ENCODE measurements at regions not wholly inside any gene's neighbourhood (a gene's known extent, or its start where the extent isn't known, plus 50 kb on each side); places are given as distances from the start of the nearest gene placed in this dataset.
A peak's percentile ranks its signal among the peaks of the same experiment; 100 is the strongest.

- H3K27ac ChIP-seq: no peak overlapping the region
- no peaks in the 10 kb centered on the region for H3K9me3 ChIP-seq
- no peak for TF ChIP-seq CTCF (IDR thresholded peaks at IDR 0.05)
- WGBS, 3 donors: 52 to 55% (median 54%) methylated on average over 3 of the region's 3 CpGs
- H3K27me3 ChIP-seq (ENCODE audit: insufficient read depth in 3 of 3, low read length in 2 of 3): peaks cover 0 to 2% (median 0%) of the 10 kb centered on the region in 3 donors
- intact Hi-C loops (cut with DNase I): no loop called here
- DNase-seq: no peak
- no peaks in the 10 kb centered on the region for H3K4me1 ChIP-seq
- H3K4me3 ChIP-seq: no peak overlapping the region
- ATAC-seq: no peak
- H3K36me3 ChIP-seq (ENCODE audit: insufficient read depth in 1 of 2, low read depth in 1 of 2): no peaks in the 10 kb centered on the region
Observed at GRCh38 chr15:47972738-47973137, 148.1 kb upstream of the SLC24A5 start.

- Histone ChIP-seq H3K36me3 (ENCODE audit: insufficient read depth in 1 of 2, low read depth in 1 of 2) (no peaks in the 10 kb centered on the region), H3K4me3 (no peak overlapping the region), H3K27me3 (ENCODE audit: insufficient read depth in 3 of 3, low read length in 2 of 3) (peaks cover 0 to 7% (median 2%) of the 10 kb centered on the region in 3 donors), H3K4me1 (no peaks in the 10 kb centered on the region), H3K9me3 (no peaks in the 10 kb centered on the region), H3K27ac (no peak overlapping the region)
- no peak for TF ChIP-seq CTCF (IDR thresholded peaks at IDR 0.05)
- intact Hi-C loops (cut with DNase I): no loop called here
- DNase-seq: no peak
- WGBS, 3 donors: 31 to 56% (median 43%) methylated on average over 1 of the region's 1 CpG
- peak in 2 of 4 donors; percentile 39 to 88 for ATAC-seq
Observed at GRCh38 chr15:47974724-47975123, 146.1 kb upstream of the SLC24A5 start.

GRCh38 chr15:47975427-47975826, 145.4 kb upstream of the SLC24A5 start:
- H3K36me3 ChIP-seq (ENCODE audit: insufficient read depth in 1 of 2, low read depth in 1 of 2): no peaks in the 10 kb centered on the region
- intact Hi-C loops (cut with DNase I): no loop called here
- no peak for TF ChIP-seq CTCF (IDR thresholded peaks at IDR 0.05)
- no peak overlapping the region for H3K4me3 ChIP-seq
- H3K27ac ChIP-seq: no peak overlapping the region
- no peaks in the 10 kb centered on the region for H3K9me3 ChIP-seq
- ATAC-seq: no peak
- peaks cover 0 to 7% (median 2%) of the 10 kb centered on the region in 3 donors for H3K27me3 ChIP-seq (ENCODE audit: insufficient read depth in 3 of 3, low read length in 2 of 3)
- H3K4me1 ChIP-seq: no peaks in the 10 kb centered on the region
- no peak for DNase-seq

- no peak overlapping the region for H3K27ac ChIP-seq
- intact Hi-C loops (cut with DNase I): loop anchor here in 1 of 2 donors (10.0 kb wide), 1 partner anchor 429 kb away; no protein-coding TSS in a partner anchor
- no peak for ATAC-seq
- H3K4me1 ChIP-seq: no peaks in the 10 kb centered on the region
- H3K9me3 ChIP-seq: no peaks in the 10 kb centered on the region
- H3K36me3 ChIP-seq (ENCODE audit: insufficient read depth in 1 of 2, low read depth in 1 of 2): no peaks in the 10 kb centered on the region
- no peak for TF ChIP-seq CTCF (IDR thresholded peaks at IDR 0.05)
- WGBS, 3 donors: 64 to 72% (median 70%) methylated on average over 8 of the region's 8 CpGs
- H3K4me3 ChIP-seq: no peak overlapping the region
- peaks cover 0 to 3% (median 0%) of the 10 kb centered on the region in 3 donors for H3K27me3 ChIP-seq (ENCODE audit: insufficient read depth in 3 of 3, low read length in 2 of 3)
- no peak for DNase-seq
Observed at GRCh38 chr15:47983533-47983932, 137.3 kb upstream of the SLC24A5 start.

- intact Hi-C loops (cut with DNase I): loop anchor here (5.0 to 10.0 kb wide), 3 partner anchors 273 to 513 kb away; no protein-coding TSS in a partner anchor
- Histone ChIP-seq H3K9me3 (no peaks in the 10 kb centered on the region), H3K4me1 (no peaks in the 10 kb centered on the region), H3K4me3 (no peak overlapping the region), H3K27ac (no peak overlapping the region), H3K36me3 (ENCODE audit: insufficient read depth in 1 of 2, low read depth in 1 of 2) (no peaks in the 10 kb centered on the region), H3K27me3 (ENCODE audit: insufficient read depth in 3 of 3, low read length in 2 of 3) (no peaks in the 10 kb centered on the region)
- WGBS, 3 donors: 64 to 70% (median 69%) methylated on average over 4 of the region's 4 CpGs
- DNase-seq (no peak), ATAC-seq (no peak)
- TF ChIP-seq CTCF (IDR thresholded peaks at IDR 0.05): no peak
Observed at GRCh38 chr15:47985568-47985967, 135.2 kb upstream of the SLC24A5 start.

Measured in psoas muscle (tissue), 7 donors.